ENCODE measurements at regions not wholly inside any gene's neighbourhood (a gene's known extent, or its start where the extent isn't known, plus 50 kb on each side); places are given as distances from the start of the nearest gene placed in this dataset.

DNA sequence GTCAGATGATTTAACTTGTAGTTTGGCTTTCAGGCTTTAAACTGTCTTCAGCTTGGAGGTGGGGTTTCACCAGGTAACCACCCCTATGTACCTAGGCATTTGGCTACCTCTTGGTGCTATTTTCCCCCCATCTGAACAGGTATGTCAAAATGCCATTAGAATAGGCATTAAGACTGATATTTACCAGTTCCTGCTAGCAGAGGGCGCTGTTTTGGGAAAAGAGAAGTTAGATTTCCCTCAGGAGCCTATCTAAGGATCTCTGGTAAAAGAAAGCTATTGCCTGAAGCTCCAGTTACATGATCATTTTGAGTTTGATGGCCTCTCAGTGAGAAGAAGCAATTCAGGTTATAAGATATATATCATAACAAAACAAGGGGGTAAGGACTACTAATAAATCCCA lies 879.1 kb downstream of the SH3BGRL start:
- DNase-seq (ENCODE audit: low spot score): no peak
- no peak for ATAC-seq (ENCODE audit: low FRiP score)
- TF ChIP-seq, protein P1, sequence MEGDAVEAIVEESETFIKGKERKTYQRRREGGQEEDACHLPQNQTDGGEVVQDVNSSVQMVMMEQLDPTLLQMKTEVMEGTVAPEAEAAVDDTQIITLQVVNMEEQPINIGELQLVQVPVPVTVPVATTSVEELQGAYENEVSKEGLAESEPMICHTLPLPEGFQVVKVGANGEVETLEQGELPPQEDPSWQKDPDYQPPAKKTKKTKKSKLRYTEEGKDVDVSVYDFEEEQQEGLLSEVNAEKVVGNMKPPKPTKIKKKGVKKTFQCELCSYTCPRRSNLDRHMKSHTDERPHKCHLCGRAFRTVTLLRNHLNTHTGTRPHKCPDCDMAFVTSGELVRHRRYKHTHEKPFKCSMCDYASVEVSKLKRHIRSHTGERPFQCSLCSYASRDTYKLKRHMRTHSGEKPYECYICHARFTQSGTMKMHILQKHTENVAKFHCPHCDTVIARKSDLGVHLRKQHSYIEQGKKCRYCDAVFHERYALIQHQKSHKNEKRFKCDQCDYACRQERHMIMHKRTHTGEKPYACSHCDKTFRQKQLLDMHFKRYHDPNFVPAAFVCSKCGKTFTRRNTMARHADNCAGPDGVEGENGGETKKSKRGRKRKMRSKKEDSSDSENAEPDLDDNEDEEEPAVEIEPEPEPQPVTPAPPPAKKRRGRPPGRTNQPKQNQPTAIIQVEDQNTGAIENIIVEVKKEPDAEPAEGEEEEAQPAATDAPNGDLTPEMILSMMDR (IDR thresholded peaks at IDR 0.05): no peak

DNA sequence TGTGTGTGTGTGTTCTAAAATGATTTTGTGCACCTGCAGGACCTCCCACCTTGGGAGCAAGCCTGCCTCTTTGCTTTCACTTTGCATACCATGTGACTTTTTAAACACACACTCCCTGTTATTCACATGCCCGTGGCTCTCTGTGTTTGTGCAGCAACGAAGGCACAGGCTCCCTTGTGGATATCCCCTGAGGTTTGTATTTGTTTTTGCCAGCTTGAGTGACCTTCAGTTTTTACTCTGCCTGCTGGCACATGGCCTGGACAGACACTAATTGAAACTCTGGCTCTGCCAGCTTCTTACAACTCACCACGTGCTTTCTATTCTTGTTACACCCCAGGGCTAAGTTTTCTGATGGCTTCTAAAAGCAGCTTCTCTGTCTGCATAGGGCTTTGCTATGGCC lies 885.8 kb downstream of the SH3BGRL start:
- DNase-seq (ENCODE audit: low spot score): no peak
- TF ChIP-seq, protein P1 (IDR thresholded peaks at IDR 0.05): no peak
- no peak for ATAC-seq (ENCODE audit: low FRiP score)

DNA sequence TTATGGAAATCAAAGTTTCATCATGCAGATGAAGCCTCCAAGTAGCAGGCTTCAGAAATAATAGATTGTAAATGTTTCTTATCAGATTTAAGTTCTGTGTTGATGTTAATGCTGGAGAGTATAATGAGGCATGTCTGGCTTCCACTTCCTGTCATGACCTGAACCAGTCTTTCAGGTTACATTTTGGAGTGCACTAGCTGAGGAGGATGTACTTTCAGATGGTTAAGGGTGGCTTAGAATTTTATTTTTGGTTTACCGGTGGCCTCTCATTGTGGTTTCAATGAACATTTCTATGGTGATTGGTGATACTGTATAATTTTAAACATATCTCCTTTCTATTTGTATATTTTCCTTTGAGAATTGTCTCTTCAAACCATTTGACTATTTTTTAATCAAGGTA lies 890.4 kb downstream of the SH3BGRL start:
- ATAC-seq (ENCODE audit: low FRiP score): no peak
- no peak for DNase-seq (ENCODE audit: low spot score)
- TF ChIP-seq, protein P1 (IDR thresholded peaks at IDR 0.05): no peak

DNA sequence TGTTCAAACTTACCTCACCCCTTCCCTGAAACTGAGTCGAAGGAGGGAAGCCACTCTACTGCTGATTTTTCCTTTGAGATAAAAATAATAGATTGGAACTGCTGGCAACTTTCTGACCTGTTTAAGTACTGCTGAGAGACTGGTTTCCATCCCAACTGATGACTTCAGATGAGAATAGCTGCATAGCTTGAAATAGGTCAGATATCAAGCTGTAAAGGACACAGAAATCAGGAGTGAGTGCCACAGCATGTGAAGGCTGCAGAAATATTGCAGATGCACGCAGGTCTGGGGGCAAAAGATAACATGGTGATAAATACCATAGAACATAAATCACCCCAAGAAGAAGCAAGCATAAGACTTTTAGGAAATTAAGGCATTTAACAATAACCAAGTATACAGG lies 923.2 kb downstream of the SH3BGRL start:
- DNase-seq (ENCODE audit: low spot score) (no peak), ATAC-seq (ENCODE audit: low FRiP score) (no peak)
- TF ChIP-seq, protein P1 (IDR thresholded peaks at IDR 0.05): no peak

DNA sequence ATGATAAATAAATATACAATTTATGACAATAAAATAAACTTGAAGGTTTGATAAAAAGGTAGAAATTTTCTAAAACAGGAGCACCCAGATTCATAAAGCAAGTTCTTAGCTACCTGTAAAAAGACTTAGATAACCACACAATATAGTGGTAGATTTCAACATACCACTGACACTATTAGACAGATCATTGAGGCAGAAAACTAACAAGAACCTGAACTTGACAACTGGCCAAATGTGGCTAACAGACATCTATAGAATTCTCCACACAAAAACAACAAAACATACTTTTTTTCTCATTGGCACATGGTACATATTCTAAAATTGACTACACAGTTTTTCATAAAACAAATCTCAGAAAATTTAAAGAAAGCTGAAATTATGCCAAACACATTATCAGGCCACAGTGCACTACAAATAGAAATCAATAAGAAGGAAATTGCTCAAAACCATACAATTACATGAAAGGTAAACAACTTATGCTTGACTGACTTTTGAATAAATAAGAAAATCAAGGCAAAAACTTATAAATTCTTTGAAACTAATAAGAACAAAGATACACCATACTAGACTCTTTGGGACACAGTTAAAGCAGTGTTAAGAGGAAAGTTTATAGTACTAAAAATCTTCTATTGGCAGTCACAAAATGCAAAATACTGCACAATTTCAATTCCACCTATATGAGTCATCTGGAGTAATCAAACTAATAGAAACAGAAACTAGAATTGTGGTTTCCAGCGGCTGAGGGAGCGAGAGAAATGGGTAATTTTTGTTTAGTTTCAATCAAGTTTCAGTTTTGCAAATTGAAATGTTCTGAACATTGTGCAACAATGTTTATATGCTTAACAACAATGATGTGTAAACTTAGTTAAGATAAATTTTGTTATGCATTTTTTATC lies 925.6 kb downstream of the SH3BGRL start:
- TF ChIP-seq, protein P1 (IDR thresholded peaks at IDR 0.05): no peak
- ATAC-seq (ENCODE audit: low FRiP score) (no peak), DNase-seq (ENCODE audit: low spot score) (no peak)

DNA sequence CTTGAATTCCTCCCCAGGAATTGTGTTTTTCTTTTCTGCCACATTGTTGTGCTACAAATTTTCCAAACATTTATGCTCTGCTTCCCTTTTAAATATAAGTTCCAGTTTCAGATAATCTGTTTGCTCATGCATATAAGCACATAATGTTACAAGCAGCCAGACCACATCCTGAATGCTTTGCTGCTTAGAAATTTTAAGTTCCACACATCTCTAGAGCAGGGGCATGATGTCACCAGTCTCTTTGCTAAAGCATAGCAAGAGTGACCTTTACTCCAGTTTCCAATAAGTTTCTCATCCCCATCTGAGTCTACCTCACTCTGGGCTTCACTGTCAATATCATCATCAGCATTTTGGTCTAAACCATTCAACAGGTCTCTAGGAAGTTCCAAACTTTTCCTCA lies 932.5 kb downstream of the SH3BGRL start:
- ATAC-seq (ENCODE audit: low FRiP score) (no peak), DNase-seq (ENCODE audit: low spot score) (no peak)
- TF ChIP-seq, protein P1 (IDR thresholded peaks at IDR 0.05): no peak

DNA sequence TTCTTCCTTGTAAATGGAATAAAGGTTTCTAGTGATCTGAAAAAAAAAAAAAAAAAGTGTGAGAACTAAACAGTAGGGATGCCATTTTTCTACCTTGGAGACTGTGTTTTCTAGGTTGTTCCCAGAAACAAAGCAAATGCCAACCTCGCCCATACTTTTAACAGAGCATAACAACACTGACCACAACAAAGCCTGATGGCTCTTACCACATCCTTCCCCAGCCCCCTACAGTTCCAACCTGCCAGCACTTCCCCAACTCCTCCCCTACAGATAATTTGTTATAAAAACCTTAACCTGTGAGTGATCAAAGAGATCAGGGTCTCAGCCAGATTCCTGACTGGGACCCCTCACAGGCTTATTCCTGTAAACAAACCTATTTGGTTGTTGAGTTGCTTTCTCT lies 940.0 kb downstream of the SH3BGRL start:
- TF ChIP-seq, protein P1 (IDR thresholded peaks at IDR 0.05): no peak
- no peak for DNase-seq (ENCODE audit: low spot score)
- no peak for ATAC-seq (ENCODE audit: low FRiP score)

Data from omental fat pad (tissue), 3 donors.